ENCODE measurements at regions not wholly inside any gene's neighbourhood (a gene's known extent, or its start where the extent isn't known, plus 50 kb on each side); places are given as distances from the start of the nearest gene placed in this dataset.

GRCh38 chr3:152921351-152921750 lies 86.4 kb downstream of the P2RY1 start:
- Histone ChIP-seq H2AFZ (ENCODE audit: low read depth, low read length, poor library complexity, severe bottlenecking) (no peak overlapping the region), H3K79me2 (ENCODE audit: insufficient read depth, low read length) (no peaks in the 10 kb centered on the region), H3K4me1 (ENCODE audit: control insufficient read depth in 1 of 2, insufficient read depth in 2 of 2, low read length in 2 of 2) (no peaks in the 10 kb centered on the region), H3K36me3 (ENCODE audit: control insufficient read depth in 1 of 2, insufficient read depth in 2 of 2, low read length in 2 of 2) (no peaks in the 10 kb centered on the region), H3K27me3 (ENCODE audit: insufficient read depth, low read length) (no peaks in the 10 kb centered on the region), H3K4me3 (replicated peaks in 1 of 2; ENCODE audit: low read depth in 1 of 2, low read length in 2 of 2) (no peak overlapping the region), H3K9me3 (ENCODE audit: control insufficient read depth in 1 of 2, insufficient read depth in 1 of 2, low read depth in 1 of 2, low read length in 2 of 2) (no peaks in the 10 kb centered on the region), H4K20me1 (ENCODE audit: insufficient read depth) (no peaks in the 10 kb centered on the region), H3K9me2 (ENCODE audit: insufficient read depth) (no peaks in the 10 kb centered on the region), H3K27ac (ENCODE audit: low read depth, low read length) (no peak overlapping the region), H3K9ac (ENCODE audit: low read length) (no peak overlapping the region), H3K4me2 (ENCODE audit: low read length) (no peak overlapping the region)
- intact Hi-C loops (cut with micrococcal nuclease): no loop called here
- TF ChIP-seq SIN3A (IDR thresholded peaks at IDR 0.05; ENCODE audit: low read depth) (no peak), RAD21 (IDR thresholded peaks at IDR 0.05; ENCODE audit: low read depth) (no peak), POLR2A (IDR thresholded peaks at IDR 0.05; ENCODE audit: borderline replicate concordance, extremely low read depth, insufficient read depth, insufficient read length) (no peak), ZFX (IDR thresholded peaks at IDR 0.05) (no peak), MAX (IDR thresholded peaks at IDR 0.05) (no peak), ATF3 (IDR thresholded peaks at IDR 0.05) (no peak), CBX3 (IDR thresholded peaks at IDR 0.05; ENCODE audit: low read depth) (no peak), SRF (IDR thresholded peaks at IDR 0.05; ENCODE audit: low read depth) (no peak), REST (IDR thresholded peaks at IDR 0.05; ENCODE audit: low read depth) (no peak), JUND (IDR thresholded peaks at IDR 0.05) (no peak), CTCF (IDR thresholded peaks at IDR 0.05 in 2 of 3, conservative IDR thresholded peaks at IDR 0.05 in 1 of 3; ENCODE audit: borderline replicate concordance in 1 of 3, insufficient read depth in 1 of 3, low read depth in 2 of 3, low read length in 2 of 3) (no peak), ZNF274 (IDR thresholded peaks at IDR 0.05; ENCODE audit: low read depth, low read length) (no peak), SP1 (IDR thresholded peaks at IDR 0.05; ENCODE audit: low read depth) (no peak), ZBTB33 (IDR thresholded peaks at IDR 0.05; ENCODE audit: extremely low read depth, insufficient replicate concordance, low read length) (no peak)
- BruUV-seq (replicated peaks): no TSS peak
- no peak for DNase-seq (ENCODE audit: low read depth, low spot score)
- POLR2A ChIA-PET: no interaction called here
- no peak for ATAC-seq
- RAD21 ChIA-PET (ENCODE audit: low non-redundant PET in 1 of 2, low total read pairs in 2 of 2, uncharacterized antibody in 2 of 2, unreplicated experiment in 2 of 2): no interaction called here
- CTCF ChIA-PET: no interaction called here
